B cell (primary cell): ENCODE measurements at regions not wholly inside any gene's neighbourhood (a gene's known extent, or its start where the extent isn't known, plus 50 kb on each side); places are given as distances from the start of the nearest gene placed in this dataset.

Experiments
- ATAC-seq: fragments of 200-7000 bp; cut with Tn5 transposase; one replicate; pipeline ENCODE4 v1.10.0; 2021; ENCODE audit warnings: low read depth, mild to moderate bottlenecking, moderate number of reproducible peaks, moderate library complexity
- CTCF ChIA-PET: fragments of 350-600 bp; sonication (Branson Sonifier 250); formaldehyde crosslinking; loops from one replicate; lab custom pipeline; 2021; ENCODE audit warnings: antibody characterized with exemption, inconsistent platforms; lab: Charles Lee
- POLR2A ChIA-PET: fragments of 350-600 bp; sonication (Branson Sonifier 250); formaldehyde crosslinking; loops from one replicate; lab custom pipeline; 2021; ENCODE audit warnings: antibody characterized with exemption; lab: Charles Lee
- DNase-seq: peaks from one replicate; pipeline ENCODE4 v3.0.0; 2013
- H2AFZ ChIP-seq: 2 replicates; pipeline ENCODE4 v1.6.1; 2012; ENCODE audit warnings: mild to moderate bottlenecking, low read depth, low read length; ENCODE audit not compliant: insufficient read depth, poor library complexity, severe bottlenecking
- H3K27ac ChIP-seq, 2 donors: 1 replicate in 1 of 2; 2 replicates in 1 of 2; pipeline ENCODE4 v1.5.1; 2012 to 2013; ENCODE audit warnings: low read length in 2 of 2, mild to moderate bottlenecking in 2 of 2, moderate library complexity in 1 of 2
- H3K27me3 ChIP-seq, 4 experiments: fragments of 200-600 bp in 1 of 4; sonication (generic) in 1 of 4; replicated peaks in 1 of 4; 1 replicate in 2 of 4; 2 replicates in 2 of 4; pipeline versions ENCODE4 v1.6.1 to v1.7.0; 2013 to 2016; ENCODE audit warnings: low read length in 3 of 4, mild to moderate bottlenecking in 2 of 4, mixed read lengths in 1 of 4, moderate library complexity in 1 of 4; ENCODE audit not compliant: insufficient read depth in 4 of 4, control insufficient read depth in 3 of 4; ENCODE audit errors: control extremely low read depth in 1 of 4
- H3K36me3 ChIP-seq, 2 experiments: replicated peaks in 1 of 2; 1 replicate in 1 of 2; 2 replicates in 1 of 2; pipeline versions ENCODE4 v1.6.1 to v1.7.1; 2013; ENCODE audit warnings: low read length in 1 of 2; ENCODE audit not compliant: insufficient read depth in 2 of 2, control insufficient read depth in 1 of 2; ENCODE audit errors: control extremely low read depth in 1 of 2, extremely low read depth in 1 of 2
- H3K4me1 ChIP-seq, 2 donors: fragments of 200-600 bp in 1 of 2; sonication (generic) in 1 of 2; 1 replicate in 1 of 2; 2 replicates in 1 of 2; pipeline versions ENCODE4 v1.5.1 to v1.6.1; 2013 to 2017; ENCODE audit warnings: low read length in 2 of 2; ENCODE audit not compliant: control insufficient read depth in 2 of 2, insufficient read depth in 2 of 2
- H3K4me2 ChIP-seq: replicated peaks from 2 replicates; pipeline ENCODE3; 2012; ENCODE audit warnings: mild to moderate bottlenecking, low read depth, low read length; ENCODE audit not compliant: poor library complexity, severe bottlenecking
- H3K4me3 ChIP-seq, 5 experiments: fragments of 200-600 bp in 1 of 5; sonication (generic) in 1 of 5; 1 replicate in 3 of 5; 2 replicates in 2 of 5; pipeline versions ENCODE4 v1.5.1 to v1.7.0; 2011 to 2016; ENCODE audit warnings: low read length in 4 of 5, mild to moderate bottlenecking in 4 of 5, low read depth in 2 of 5, control low read depth in 1 of 5, moderate library complexity in 1 of 5; ENCODE audit not compliant: insufficient read depth in 1 of 5; ENCODE audit errors: control extremely low read depth in 1 of 5, extremely low read depth in 1 of 5
- H3K79me2 ChIP-seq: fragments of 200-600 bp; sonication (generic); one replicate; pipeline ENCODE4 v1.6.0; 2016; ENCODE audit warnings: low read length; ENCODE audit not compliant: control insufficient read depth, insufficient read depth
- H3K9ac ChIP-seq: fragments of 200-600 bp; sonication (generic); 2 replicates; pipeline ENCODE4 v1.6.1; 2017; ENCODE audit warnings: mild to moderate bottlenecking, low read length, moderate library complexity
- H3K9me3 ChIP-seq, 3 donors: one replicate each; pipeline versions ENCODE4 v1.6.1 to v1.7.1; 2013; ENCODE audit warnings: low read length in 2 of 3; ENCODE audit not compliant: control insufficient read depth in 2 of 3, insufficient read depth in 1 of 3; ENCODE audit errors: control extremely low read depth in 1 of 3
- H4K20me1 ChIP-seq: 2 replicates; pipeline ENCODE4 v1.6.0; 2012; ENCODE audit warnings: mild to moderate bottlenecking, low read length; ENCODE audit not compliant: insufficient read depth, control insufficient read depth, poor library complexity, severe bottlenecking
- H3K27ac Mint-ChIP-seq: one replicate; pipeline ENCODE4 v1.8.0; 2021; ENCODE audit warnings: mixed read lengths
- H3K27me3 Mint-ChIP-seq: one replicate; pipeline ENCODE4 v1.8.0; 2021; ENCODE audit warnings: mixed read lengths
- H3K4me1 Mint-ChIP-seq: one replicate; pipeline ENCODE4 v1.8.0; 2021; ENCODE audit warnings: mixed read lengths
- H3K4me3 Mint-ChIP-seq: one replicate; pipeline ENCODE4 v1.8.0; 2021; ENCODE audit warnings: mixed read lengths
- H3K9me3 Mint-ChIP-seq: one replicate; pipeline ENCODE4 v1.8.0; 2022; ENCODE audit warnings: mixed read lengths; ENCODE audit not compliant: insufficient read depth
- EZH2 ChIP-seq: IDR thresholded peaks from 2 replicates; pipeline ENCODE4 v1.6.1; 2012; ENCODE audit warnings: borderline replicate concordance, low read depth, mild to moderate bottlenecking, moderate library complexity, low read length; ENCODE audit not compliant: insufficient read depth, poor library complexity, severe bottlenecking
- WGBS: methylation state at CpG from one replicate; pipeline ENCODE4 v1.1.5; 2013; ENCODE audit warnings: missing lambda C conversion rate; ENCODE audit not compliant: insufficient coverage; 5-methylcytosine and 5-hydroxymethylcytosine counted together
- intact Hi-C: fragments of 100-400 bp; cut with micrococcal nuclease; formaldehyde crosslinking; loops from one replicate; pipeline ENCODE4 v1.10.0; 2022
- TF ChIP-seq, protein P1 (sequence below): fragments of 200-600 bp; IDR thresholded peaks from one replicate; pipeline ENCODE4 v1.8.0; 2022; ENCODE audit warnings: antibody characterized with exemption, mild to moderate bottlenecking

DNA sequence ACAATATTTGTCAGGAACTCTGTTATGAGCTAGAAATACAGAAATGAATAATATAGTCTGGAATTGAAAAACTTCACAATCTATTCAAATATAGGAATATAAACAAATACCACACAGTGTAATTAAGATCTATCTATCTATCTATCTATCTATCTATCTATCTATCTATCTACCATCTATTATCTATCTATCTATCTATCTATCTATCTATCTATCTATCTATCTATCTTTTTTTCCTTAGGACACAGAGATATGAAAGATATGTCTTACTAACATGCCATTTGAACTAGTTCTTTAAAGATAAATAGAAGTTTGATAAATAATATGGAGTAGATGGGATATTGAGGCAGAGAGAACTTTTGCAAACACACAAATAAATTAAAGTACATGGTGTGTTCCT lies 357.8 kb downstream of the PARP8 start:
- no peaks in the 10 kb centered on the region for H3K4me1 Mint-ChIP-seq
- H3K27me3 ChIP-seq = no peaks in the 10 kb centered on the region
- H3K4me1 ChIP-seq = no peaks in the 10 kb centered on the region
- ChIA-PET POLR2A (no interaction called here), CTCF (no interaction called here)
- H3K9me3 Mint-ChIP-seq = peaks cover 3% of the 10 kb centered on the region
- TF ChIP-seq, protein P1, sequence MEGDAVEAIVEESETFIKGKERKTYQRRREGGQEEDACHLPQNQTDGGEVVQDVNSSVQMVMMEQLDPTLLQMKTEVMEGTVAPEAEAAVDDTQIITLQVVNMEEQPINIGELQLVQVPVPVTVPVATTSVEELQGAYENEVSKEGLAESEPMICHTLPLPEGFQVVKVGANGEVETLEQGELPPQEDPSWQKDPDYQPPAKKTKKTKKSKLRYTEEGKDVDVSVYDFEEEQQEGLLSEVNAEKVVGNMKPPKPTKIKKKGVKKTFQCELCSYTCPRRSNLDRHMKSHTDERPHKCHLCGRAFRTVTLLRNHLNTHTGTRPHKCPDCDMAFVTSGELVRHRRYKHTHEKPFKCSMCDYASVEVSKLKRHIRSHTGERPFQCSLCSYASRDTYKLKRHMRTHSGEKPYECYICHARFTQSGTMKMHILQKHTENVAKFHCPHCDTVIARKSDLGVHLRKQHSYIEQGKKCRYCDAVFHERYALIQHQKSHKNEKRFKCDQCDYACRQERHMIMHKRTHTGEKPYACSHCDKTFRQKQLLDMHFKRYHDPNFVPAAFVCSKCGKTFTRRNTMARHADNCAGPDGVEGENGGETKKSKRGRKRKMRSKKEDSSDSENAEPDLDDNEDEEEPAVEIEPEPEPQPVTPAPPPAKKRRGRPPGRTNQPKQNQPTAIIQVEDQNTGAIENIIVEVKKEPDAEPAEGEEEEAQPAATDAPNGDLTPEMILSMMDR = no peak
- TF ChIP-seq EZH2 = no peak
- no peak overlapping the region for H3K27ac Mint-ChIP-seq
- no peaks in the 10 kb centered on the region for H3K79me2 ChIP-seq
- no peak overlapping the region for H2AFZ ChIP-seq
- H3K9ac ChIP-seq = no peak overlapping the region
- no peaks in the 10 kb centered on the region for H3K9me3 ChIP-seq
- no peaks in the 10 kb centered on the region for H3K36me3 ChIP-seq
- no peak for ATAC-seq
- H3K4me3 Mint-ChIP-seq = no peak overlapping the region
- H3K27me3 Mint-ChIP-seq = no peaks in the 10 kb centered on the region
- H3K4me3 ChIP-seq = no peak overlapping the region
- H3K4me2 ChIP-seq = no peak overlapping the region
- H4K20me1 ChIP-seq = no peaks in the 10 kb centered on the region
- no peak overlapping the region for H3K27ac ChIP-seq
- no peak for DNase-seq
- intact Hi-C loops = no loop called here

DNA sequence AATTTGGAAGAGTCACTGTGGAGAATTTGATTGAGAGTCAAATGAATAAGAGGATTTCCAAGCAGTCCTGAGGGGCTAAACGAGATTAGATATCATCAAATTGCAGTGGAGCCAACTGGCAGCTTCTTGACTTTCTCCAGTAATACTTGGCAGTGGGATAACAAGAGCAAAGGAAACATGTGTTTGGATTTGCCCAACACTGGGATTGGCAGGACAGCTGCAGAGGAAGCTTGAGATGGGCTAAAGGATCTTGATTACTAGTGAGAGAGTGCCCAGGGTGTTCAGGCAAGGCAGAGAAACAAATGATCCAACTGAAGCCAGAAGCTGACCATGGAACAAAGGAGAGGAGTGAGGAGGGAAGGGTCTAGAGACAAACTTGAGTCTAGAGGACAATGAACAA lies 356.0 kb upstream of the ISL1 start:
- DNase-seq = no peak
- H3K4me1 ChIP-seq = no peaks in the 10 kb centered on the region

More for the DNA sequence above, 356.0 kb upstream of the ISL1 start:
- Histone ChIP-seq H3K27me3 (no peaks in the 10 kb centered on the region), H3K27ac (no peak overlapping the region), H3K9ac (no peak overlapping the region), H3K4me3 (no peak overlapping the region), H3K79me2 (no peaks in the 10 kb centered on the region), H3K4me2 (no peak overlapping the region), H2AFZ (no peak overlapping the region), H4K20me1 (no peaks in the 10 kb centered on the region), H3K36me3 (no peaks in the 10 kb centered on the region), H3K9me3 (no peaks in the 10 kb centered on the region)
- Mint-ChIP-seq H3K4me3 (no peak overlapping the region), H3K9me3 (peaks cover 3% of the 10 kb centered on the region), H3K4me1 (no peaks in the 10 kb centered on the region), H3K27me3 (no peaks in the 10 kb centered on the region), H3K27ac (no peak overlapping the region)
- POLR2A ChIA-PET = no interaction called here
- no peak for TF ChIP-seq EZH2
- TF ChIP-seq, protein P1 = no peak
- CTCF ChIA-PET = no interaction called here
- WGBS = 50% methylated on average over 1 of the region's 1 CpG
- ATAC-seq = no peak
- intact Hi-C loops = no loop called here
